GM12878 (cell line): ENCODE measurements at regions not wholly inside any gene's neighbourhood (a gene's known extent, or its start where the extent isn't known, plus 50 kb on each side); places are given as distances from the start of the nearest gene placed in this dataset.

Experiments used
- ATAC-seq: fragments of 200-7000 bp; cut with Tn5 transposase; 3 replicates; pipeline ENCODE4 v1.9.1; 2020; ENCODE audit warnings: mild to moderate bottlenecking, moderate library complexity
- BruUV-seq: library from RNA; stranded (reverse); fragments of 400-500 nt; replicated peaks from 2 replicates; lab custom pipeline; 2021; lab: Mats Ljungman, UMichigan
- CTCF ChIA-PET: fragments of 300-600 bp; sonication (Branson Sonifier 250); formaldehyde crosslinking; extraction: SDS; loops from one replicate; lab custom pipeline; 2021; ENCODE audit warnings: inconsistent platforms; lab: Yijun Ruan, JAX
- POLR2A ChIA-PET: fragments of 350-600 bp; formaldehyde crosslinking; extraction: SDS; loops from one replicate; lab custom pipeline; 2021; ENCODE audit warnings: inconsistent platforms; lab: Charles Lee
- RAD21 ChIA-PET: fragments of 300-600 bp; sonication (Branson Sonifier 250); formaldehyde crosslinking; loops from one replicate; lab custom pipeline; 2023; ENCODE audit warnings: antibody characterized with exemption; ENCODE audit not compliant: unreplicated experiment; lab: Charles Lee
- SMC1A ChIA-PET: fragments of 300-600 bp; sonication (Branson Sonifier 250); formaldehyde crosslinking; loops from one replicate; lab custom pipeline; 2023; ENCODE audit not compliant: unreplicated experiment, uncharacterized antibody; lab: Charles Lee
- DNase-seq: peaks from one replicate; pipeline ENCODE4 v3.0.0-alpha.2; 2011; ENCODE audit warnings: low read depth, low spot score
- FAIRE-seq: peaks from 3 replicates; lab custom pipeline; 2011; peaks lifted over from hg19 to GRCh38; lab: Jason Lieb, UNC
- H2AFZ ChIP-seq: 2 replicates; pipeline ENCODE4 v1.6.0; 2011; ENCODE audit warnings: low read depth, low read length, control low read depth; ENCODE audit not compliant: control insufficient read depth
- H3K27ac ChIP-seq: 2 replicates; pipeline ENCODE4 v1.5.1; 2011; ENCODE audit warnings: control low read depth; ENCODE audit not compliant: control insufficient read depth, insufficient read depth
- H3K27me3 ChIP-seq, 2 experiments: replicated peaks in 1 of 2; 2 replicates each; pipeline versions ENCODE4 v1.6.0 to v1.6.1; 2011; ENCODE audit warnings: low read length in 1 of 2; ENCODE audit not compliant: control insufficient read depth in 2 of 2, insufficient read depth in 2 of 2
- H3K36me3 ChIP-seq, 2 experiments: 2 replicates each; pipeline ENCODE4 v1.5.1; 2011; ENCODE audit warnings: low read length in 1 of 2; ENCODE audit not compliant: control insufficient read depth in 2 of 2, insufficient read depth in 2 of 2
- H3K4me1 ChIP-seq: 2 replicates; pipeline ENCODE4 v1.6.1; 2011; ENCODE audit warnings: mild to moderate bottlenecking, low read length, moderate library complexity, mixed read lengths; ENCODE audit not compliant: control insufficient read depth, insufficient read depth
- H3K4me2 ChIP-seq: 2 replicates; pipeline ENCODE4 v1.6.0; 2011; ENCODE audit warnings: control low read depth; ENCODE audit not compliant: control insufficient read depth, insufficient read depth
- H3K4me3 ChIP-seq: fragments of 200-600 bp; sonication (generic); 2 replicates; pipeline ENCODE4 v1.5.1; 2016
- H3K79me2 ChIP-seq: 2 replicates; pipeline ENCODE4 v1.6.0; 2011; ENCODE audit warnings: low read length; ENCODE audit not compliant: control insufficient read depth, insufficient read depth
- H3K9ac ChIP-seq: 2 replicates; pipeline ENCODE4 v1.8.0; 2011; ENCODE audit warnings: low read length, control low read depth, mixed read lengths; ENCODE audit not compliant: control insufficient read depth, insufficient read depth
- H3K9me3 ChIP-seq: replicated peaks from 3 replicates; pipeline ENCODE4 v1.5.1; 2011; ENCODE audit warnings: mild to moderate bottlenecking, low read length; ENCODE audit not compliant: control insufficient read depth, insufficient read depth
- H4K20me1 ChIP-seq: 2 replicates; pipeline ENCODE4 v1.6.0; 2011; ENCODE audit not compliant: control insufficient read depth, insufficient read depth
- CBX5 ChIP-seq: sonication (generic); IDR thresholded peaks from 2 replicates; pipeline ENCODE4 v1.6.1; 2016; ENCODE audit warnings: low read depth, moderate library complexity, mild to moderate bottlenecking, inconsistent platforms
- DPF2 ChIP-seq: fragments of 450-650 bp; IDR thresholded peaks from 2 replicates; pipeline ENCODE4 v1.6.1; 2017; ENCODE audit warnings: mild to moderate bottlenecking
- ELK1 ChIP-seq: IDR thresholded peaks from 2 replicates; pipeline ENCODE4 v1.6.1; 2012; ENCODE audit warnings: low read depth, low read length, improper control_type of control experiment
- KLF5 ChIP-seq: fragments of 450-650 bp; IDR thresholded peaks from 2 replicates; pipeline ENCODE4 v1.6.1; 2014; ENCODE audit warnings: mild to moderate bottlenecking; ENCODE audit not compliant: partially characterized antibody
- MAX ChIP-seq: IDR thresholded peaks from 2 replicates; pipeline ENCODE4 v1.6.1; 2012; ENCODE audit warnings: low read depth, low read length, improper control_type of control experiment
- MYC ChIP-seq: IDR thresholded peaks from 2 replicates; pipeline ENCODE4 v1.6.1; 2011; ENCODE audit warnings: mild to moderate bottlenecking, low read length, moderate library complexity, inconsistent platforms; ENCODE audit not compliant: insufficient read depth, insufficient replicate concordance, insufficient read length, severe bottlenecking
- NR2C1 ChIP-seq: fragments of 450-650 bp; IDR thresholded peaks from 2 replicates; pipeline ENCODE4 v1.6.1; 2017; ENCODE audit warnings: antibody characterized with exemption, mild to moderate bottlenecking, moderate library complexity
- RAD21 ChIP-seq: IDR thresholded peaks from 2 replicates; pipeline ENCODE4 v1.6.1; 2011; ENCODE audit warnings: mild to moderate bottlenecking, low read depth, low read length, moderate library complexity; ENCODE audit not compliant: insufficient read depth
- RB1 ChIP-seq: fragments of 450-650 bp; formaldehyde crosslinking; IDR thresholded peaks from 2 replicates; pipeline ENCODE4 v1.6.1; 2017; ENCODE audit warnings: mild to moderate bottlenecking, borderline replicate concordance
- RUNX3 ChIP-seq: IDR thresholded peaks from 2 replicates; pipeline ENCODE4 v1.6.1; 2012; ENCODE audit warnings: low read length, inconsistent platforms
- SPI1 ChIP-seq: IDR thresholded peaks from 2 replicates; pipeline ENCODE4 v1.6.1; 2011; ENCODE audit warnings: low read depth, mild to moderate bottlenecking, low read length, moderate library complexity, borderline replicate concordance; ENCODE audit not compliant: insufficient read depth
- SRF ChIP-seq, 2 experiments: IDR thresholded peaks; 2 replicates each; pipeline ENCODE4 v1.6.1; 2011; ENCODE audit warnings: low read depth in 2 of 2, low read length in 2 of 2, mild to moderate bottlenecking in 1 of 2, moderate library complexity in 1 of 2
- YBX1 ChIP-seq: fragments of 450-650 bp; IDR thresholded peaks from 2 replicates; pipeline ENCODE4 v1.6.1; 2016; ENCODE audit warnings: antibody characterized with exemption
- YY1 ChIP-seq: IDR thresholded peaks from 2 replicates; pipeline ENCODE4 v1.6.1; 2011; ENCODE audit warnings: low read depth, mild to moderate bottlenecking, low read length
- ZSCAN29 ChIP-seq: fragments of 450-650 bp; IDR thresholded peaks from 2 replicates; pipeline ENCODE4 v1.6.1; 2017; ENCODE audit warnings: mild to moderate bottlenecking, moderate library complexity
- WGBS: methylation state at CpG from one replicate; pipeline ENCODE4 v1.1.6; 2016; ENCODE audit warnings: low lambda C conversion rate; ENCODE audit not compliant: insufficient replicate concordance, insufficient coverage; ENCODE audit errors: missing lambda C conversion rate; 5-methylcytosine and 5-hydroxymethylcytosine counted together
- in situ Hi-C: fragments of 300-500 bp; cut with MboI; formaldehyde crosslinking; loops from 9 replicates; pipeline ENCODE4 v1.14.3; 2018; ENCODE audit warnings: mixed read lengths
- intact Hi-C: fragments of 100-400 bp; cut with micrococcal nuclease; formaldehyde crosslinking; loops from one replicate; pipeline ENCODE4 v1.14.2; 2022; ENCODE audit not compliant: unreplicated experiment
- TF ChIP-seq, protein P1 (sequence below): fragments of 450-650 bp; IDR thresholded peaks from 2 replicates; pipeline ENCODE4 v1.6.1; 2014; ENCODE audit warnings: mild to moderate bottlenecking
- TF ChIP-seq, protein P2 (sequence below): fragments of 450-650 bp; IDR thresholded peaks from 2 replicates; pipeline ENCODE4 v1.6.1; 2016; ENCODE audit warnings: mild to moderate bottlenecking, moderate library complexity, borderline replicate concordance

GRCh38 chr2:145144131-145144728 is 624.3 kb upstream of the ZEB2 start:
- POLR2A ChIA-PET = no interaction called here
- no peak overlapping the region for H2AFZ ChIP-seq
- SMC1A ChIA-PET = interaction anchor here (0.7 kb wide), 1 partner anchor 46 kb away, joined by 3 read pairs; no protein-coding TSS in a partner anchor
- CTCF ChIA-PET = interaction anchor here (0.6 kb wide), 2 partner anchors 11 to 13 kb away, joined by 3 read pairs; no protein-coding TSS in a partner anchor
- no peaks in the 10 kb centered on the region for H3K36me3 ChIP-seq
- in situ Hi-C loops (no loop called here), intact Hi-C loops (no loop called here)
- H3K27me3 ChIP-seq = no peaks in the 10 kb centered on the region
- no peak overlapping the region for H3K4me2 ChIP-seq
- no peak overlapping the region for H3K4me3 ChIP-seq
- no peak overlapping the region for H3K27ac ChIP-seq
- FAIRE-seq = no peak
- no peak for ATAC-seq
- TF ChIP-seq RAD21 (no peak), KLF5 (no peak), ZSCAN29 (no peak), DPF2 (no peak), CBX5 (no peak), YBX1 (no peak), ELK1 (no peak), RB1 (no peak), SRF (IDR thresholded peaks at IDR 0.05; ENCODE audit: low read depth in 2 of 2, low read length in 2 of 2) (no peak), SPI1 (no peak), YY1 (no peak), MYC (no peak), MAX (no peak), RUNX3 (no peak), NR2C1 (no peak)
- TF ChIP-seq, protein P1, sequence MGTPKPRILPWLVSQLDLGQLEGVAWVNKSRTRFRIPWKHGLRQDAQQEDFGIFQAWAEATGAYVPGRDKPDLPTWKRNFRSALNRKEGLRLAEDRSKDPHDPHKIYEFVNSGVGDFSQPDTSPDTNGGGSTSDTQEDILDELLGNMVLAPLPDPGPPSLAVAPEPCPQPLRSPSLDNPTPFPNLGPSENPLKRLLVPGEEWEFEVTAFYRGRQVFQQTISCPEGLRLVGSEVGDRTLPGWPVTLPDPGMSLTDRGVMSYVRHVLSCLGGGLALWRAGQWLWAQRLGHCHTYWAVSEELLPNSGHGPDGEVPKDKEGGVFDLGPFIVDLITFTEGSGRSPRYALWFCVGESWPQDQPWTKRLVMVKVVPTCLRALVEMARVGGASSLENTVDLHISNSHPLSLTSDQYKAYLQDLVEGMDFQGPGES = no peak
- TF ChIP-seq, protein P2, sequence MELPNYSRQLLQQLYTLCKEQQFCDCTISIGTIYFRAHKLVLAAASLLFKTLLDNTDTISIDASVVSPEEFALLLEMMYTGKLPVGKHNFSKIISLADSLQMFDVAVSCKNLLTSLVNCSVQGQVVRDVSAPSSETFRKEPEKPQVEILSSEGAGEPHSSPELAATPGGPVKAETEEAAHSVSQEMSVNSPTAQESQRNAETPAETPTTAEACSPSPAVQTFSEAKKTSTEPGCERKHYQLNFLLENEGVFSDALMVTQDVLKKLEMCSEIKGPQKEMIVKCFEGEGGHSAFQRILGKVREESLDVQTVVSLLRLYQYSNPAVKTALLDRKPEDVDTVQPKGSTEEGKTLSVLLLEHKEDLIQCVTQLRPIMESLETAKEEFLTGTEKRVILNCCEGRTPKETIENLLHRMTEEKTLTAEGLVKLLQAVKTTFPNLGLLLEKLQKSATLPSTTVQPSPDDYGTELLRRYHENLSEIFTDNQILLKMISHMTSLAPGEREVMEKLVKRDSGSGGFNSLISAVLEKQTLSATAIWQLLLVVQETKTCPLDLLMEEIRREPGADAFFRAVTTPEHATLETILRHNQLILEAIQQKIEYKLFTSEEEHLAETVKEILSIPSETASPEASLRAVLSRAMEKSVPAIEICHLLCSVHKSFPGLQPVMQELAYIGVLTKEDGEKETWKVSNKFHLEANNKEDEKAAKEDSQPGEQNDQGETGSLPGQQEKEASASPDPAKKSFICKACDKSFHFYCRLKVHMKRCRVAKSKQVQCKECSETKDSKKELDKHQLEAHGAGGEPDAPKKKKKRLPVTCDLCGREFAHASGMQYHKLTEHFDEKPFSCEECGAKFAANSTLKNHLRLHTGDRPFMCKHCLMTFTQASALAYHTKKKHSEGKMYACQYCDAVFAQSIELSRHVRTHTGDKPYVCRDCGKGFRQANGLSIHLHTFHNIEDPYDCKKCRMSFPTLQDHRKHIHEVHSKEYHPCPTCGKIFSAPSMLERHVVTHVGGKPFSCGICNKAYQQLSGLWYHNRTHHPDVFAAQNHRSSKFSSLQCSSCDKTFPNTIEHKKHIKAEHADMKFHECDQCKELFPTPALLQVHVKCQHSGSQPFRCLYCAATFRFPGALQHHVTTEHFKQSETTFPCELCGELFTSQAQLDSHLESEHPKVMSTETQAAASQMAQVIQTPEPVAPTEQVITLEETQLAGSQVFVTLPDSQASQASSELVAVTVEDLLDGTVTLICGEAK = no peak
- RAD21 ChIA-PET = no interaction called here
- H3K9ac ChIP-seq = no peak overlapping the region
- H4K20me1 ChIP-seq = no peaks in the 10 kb centered on the region
- no peaks in the 10 kb centered on the region for H3K4me1 ChIP-seq
- DNase-seq = no peak
- no peaks in the 10 kb centered on the region for H3K79me2 ChIP-seq
- H3K9me3 ChIP-seq = no peaks in the 10 kb centered on the region
- WGBS = 34% methylated on average over 3 of the region's 3 CpGs
- BruUV-seq = no TSS peak
